Lower leg skin (tissue), 4 donors: ENCODE measurements at regions not wholly inside any gene's neighbourhood (a gene's known extent, or its start where the extent isn't known, plus 50 kb on each side); places are given as distances from the start of the nearest gene placed in this dataset.

Experiments used
- DNase-seq, 2 donors: peaks; one replicate each; pipeline ENCODE4 v3.0.0-alpha.2; 2019; ENCODE audit warnings: low spot score in 2 of 2
- H3K4me3 ChIP-seq: fragments of 200-600 bp; sonication (generic); 2 replicates; pipeline ENCODE4 v1.5.1; 2017; ENCODE audit warnings: mild to moderate bottlenecking, low read depth; ENCODE audit not compliant: poor library complexity, severe bottlenecking
- POLR2A ChIP-seq, 2 donors: fragments of 450-650 bp; IDR thresholded peaks; one replicate each; pipeline ENCODE4 v1.6.1; 2016 to 2017; ENCODE audit warnings: antibody characterized with exemption in 2 of 2, mild to moderate bottlenecking in 1 of 2, moderate library complexity in 1 of 2
- WGBS, 2 donors: methylation state at CpG; one replicate each; pipeline ENCODE4 v1.1.5; 2018; 5-methylcytosine and 5-hydroxymethylcytosine counted together
- intact Hi-C: fragments of 100-400 bp; cut with DNase I; formaldehyde crosslinking; loops from one replicate; pipeline ENCODE4 v1.15.0; 2023; ENCODE audit warnings: low total_unique reads
- TF ChIP-seq, protein P1 (sequence below), 3 donors: fragments of 450-650 bp; IDR thresholded peaks; one replicate each; pipeline ENCODE4 v1.5.1; 2016; ENCODE audit warnings: antibody characterized with exemption in 3 of 3, mild to moderate bottlenecking in 3 of 3, moderate library complexity in 2 of 3

DNA sequence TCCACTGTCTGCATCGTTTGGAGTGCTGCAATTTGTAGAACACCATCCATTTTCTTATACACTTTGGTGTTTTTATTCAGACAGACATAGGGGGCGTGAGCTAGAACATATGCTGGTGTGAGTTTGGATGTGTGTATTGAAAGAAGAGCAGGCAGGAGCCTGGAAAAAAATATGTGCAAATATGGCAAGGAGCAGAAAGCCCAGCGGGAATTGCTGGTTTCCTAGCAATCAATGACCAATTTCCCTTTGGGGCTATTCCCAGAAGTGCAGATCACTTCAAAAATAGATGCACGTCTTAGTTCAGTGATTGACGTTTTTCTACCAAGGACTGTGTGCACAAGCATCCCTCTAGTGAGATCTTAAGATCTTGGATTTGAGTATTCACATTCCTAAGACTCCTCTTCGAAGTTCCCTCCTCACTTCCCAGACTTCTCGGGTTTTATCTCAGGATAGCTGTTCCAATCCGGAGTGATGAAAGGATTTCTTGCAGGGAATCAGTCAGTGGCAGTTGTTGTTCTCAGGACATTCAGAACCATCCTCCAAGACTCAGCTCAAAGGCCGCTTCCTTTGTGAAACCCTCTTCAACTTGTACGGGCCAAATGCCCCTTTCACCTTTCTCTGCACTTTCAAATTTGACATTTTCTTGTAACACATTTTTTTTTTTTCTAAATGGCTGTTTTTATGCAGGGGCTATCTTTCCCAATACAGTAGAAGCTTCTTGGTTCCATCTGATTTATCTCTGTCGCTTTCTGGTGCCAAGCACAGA lies 268.7 kb upstream of the ASIC2 start:
- TF ChIP-seq POLR2A (IDR thresholded peaks at IDR 0.05) = no peak
- TF ChIP-seq, protein P1, sequence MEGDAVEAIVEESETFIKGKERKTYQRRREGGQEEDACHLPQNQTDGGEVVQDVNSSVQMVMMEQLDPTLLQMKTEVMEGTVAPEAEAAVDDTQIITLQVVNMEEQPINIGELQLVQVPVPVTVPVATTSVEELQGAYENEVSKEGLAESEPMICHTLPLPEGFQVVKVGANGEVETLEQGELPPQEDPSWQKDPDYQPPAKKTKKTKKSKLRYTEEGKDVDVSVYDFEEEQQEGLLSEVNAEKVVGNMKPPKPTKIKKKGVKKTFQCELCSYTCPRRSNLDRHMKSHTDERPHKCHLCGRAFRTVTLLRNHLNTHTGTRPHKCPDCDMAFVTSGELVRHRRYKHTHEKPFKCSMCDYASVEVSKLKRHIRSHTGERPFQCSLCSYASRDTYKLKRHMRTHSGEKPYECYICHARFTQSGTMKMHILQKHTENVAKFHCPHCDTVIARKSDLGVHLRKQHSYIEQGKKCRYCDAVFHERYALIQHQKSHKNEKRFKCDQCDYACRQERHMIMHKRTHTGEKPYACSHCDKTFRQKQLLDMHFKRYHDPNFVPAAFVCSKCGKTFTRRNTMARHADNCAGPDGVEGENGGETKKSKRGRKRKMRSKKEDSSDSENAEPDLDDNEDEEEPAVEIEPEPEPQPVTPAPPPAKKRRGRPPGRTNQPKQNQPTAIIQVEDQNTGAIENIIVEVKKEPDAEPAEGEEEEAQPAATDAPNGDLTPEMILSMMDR (IDR thresholded peaks at IDR 0.05) = no peak
- intact Hi-C loops = no loop called here
- WGBS, 2 donors = 60 to 76% methylated on average over 11 of the region's 11 CpGs

GRCh38 chr17:33562792-33563191 lies 269.7 kb upstream of the ASIC2 start:
- intact Hi-C loops = no loop called here
- H3K4me3 ChIP-seq = no peak overlapping the region
- DNase-seq = no peak
- WGBS, 2 donors = 72 to 94% methylated on average over 1 of the region's 1 CpG
- TF ChIP-seq, protein P1 (IDR thresholded peaks at IDR 0.05) = no peak
- no peak for TF ChIP-seq POLR2A (IDR thresholded peaks at IDR 0.05)

More for the DNA sequence above, 268.7 kb upstream of the ASIC2 start:
- no peak overlapping the region for H3K4me3 ChIP-seq
- no peak for DNase-seq

- H3K4me3 ChIP-seq = no peak overlapping the region
- no peak for DNase-seq
- TF ChIP-seq, protein P1 (IDR thresholded peaks at IDR 0.05) = no peak
- no peak for TF ChIP-seq POLR2A (IDR thresholded peaks at IDR 0.05)
- 72 to 74% methylated on average over 3 of the region's 3 CpGs for WGBS, 2 donors
- intact Hi-C loops = no loop called here
Observed at GRCh38 chr17:33564146-33564545, 271.1 kb upstream of the ASIC2 start.

- 59 to 77% methylated on average over 3 of the region's 3 CpGs for WGBS, 2 donors
- DNase-seq = no peak
- intact Hi-C loops = no loop called here
- no peak overlapping the region for H3K4me3 ChIP-seq
- TF ChIP-seq, protein P1 (IDR thresholded peaks at IDR 0.05) = no peak
- TF ChIP-seq POLR2A (IDR thresholded peaks at IDR 0.05) = no peak
Observed at GRCh38 chr17:33567223-33567622, 274.1 kb upstream of the ASIC2 start.

- no peak overlapping the region for H3K4me3 ChIP-seq
- intact Hi-C loops = no loop called here
- no peak for TF ChIP-seq POLR2A (IDR thresholded peaks at IDR 0.05)
- TF ChIP-seq, protein P1 (IDR thresholded peaks at IDR 0.05) = no peak
- no peak for DNase-seq
- WGBS, 2 donors = 79 to 83% methylated on average over 3 of the region's 3 CpGs
Observed at GRCh38 chr17:33572615-33573014, 279.5 kb upstream of the ASIC2 start.
